GM12891 (cell line): ENCODE measurements at regions not wholly inside any gene's neighbourhood (a gene's known extent, or its start where the extent isn't known, plus 50 kb on each side); places are given as distances from the start of the nearest gene placed in this dataset.

ENCODE experiments used
- POLR2A ChIP-seq: IDR thresholded peaks from 2 replicates; pipeline ENCODE4 v1.6.1; 2011; ENCODE audit warnings: low read depth, low read length, control low read depth
- POLR2AphosphoS5 ChIP-seq: IDR thresholded peaks from 2 replicates; pipeline ENCODE4 v1.6.1; 2011; ENCODE audit warnings: low read depth, low read length, control low read depth
- SPI1 ChIP-seq: IDR thresholded peaks from 2 replicates; pipeline ENCODE4 v1.6.1; 2011; ENCODE audit warnings: low read depth, low read length, control low read depth
- TAF1 ChIP-seq: IDR thresholded peaks from 2 replicates; pipeline ENCODE4 v1.6.1; 2011; ENCODE audit warnings: low read depth, low read length, control low read depth

- no peak for TF ChIP-seq POLR2A
- TF ChIP-seq SPI1, result no peak
- no peak for TF ChIP-seq POLR2AphosphoS5
- no peak for TF ChIP-seq TAF1
These were observed 188.6 kb upstream of the GDF10 start for GRCh38 chr10:47111329-47111862.
